HG03025 (cell line): ENCODE measurements at regions not wholly inside any gene's neighbourhood (a gene's known extent, or its start where the extent isn't known, plus 50 kb on each side); places are given as distances from the start of the nearest gene placed in this dataset.
"Not testable (repeated sequence)": the region's sequence is repeated elsewhere in the genome, so short reads cannot be mapped to it uniquely, and the experiment has no call there.

Experiments
- ATAC-seq: cut with Tn5 transposase; IDR thresholded peaks from one replicate; pipeline ENCODE4 v1.9.1; 2021; ENCODE audit warnings: mild to moderate bottlenecking, moderate library complexity; ENCODE audit not compliant: unreplicated experiment, low FRiP score

DNA sequence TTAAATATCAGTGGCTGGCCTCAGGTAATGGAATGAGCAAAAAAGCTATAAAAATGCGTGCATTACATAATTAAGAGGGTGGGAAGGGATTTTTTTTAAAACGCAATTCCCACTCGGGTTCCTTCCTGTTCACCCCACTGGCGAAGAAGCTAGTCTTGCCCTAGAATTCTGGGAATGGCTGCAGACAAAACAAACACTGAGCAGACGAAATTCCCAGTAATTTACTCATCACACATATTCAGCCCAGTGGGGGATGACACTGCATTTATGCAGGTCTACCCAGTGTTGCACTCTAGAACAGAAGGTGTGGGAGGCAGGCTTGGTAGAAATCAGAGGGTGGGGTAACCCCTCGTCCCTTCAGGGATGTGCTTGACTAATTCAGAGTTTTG lies 2695.0 kb upstream of the DEFB115 start:
- no peak for ATAC-seq

DNA sequence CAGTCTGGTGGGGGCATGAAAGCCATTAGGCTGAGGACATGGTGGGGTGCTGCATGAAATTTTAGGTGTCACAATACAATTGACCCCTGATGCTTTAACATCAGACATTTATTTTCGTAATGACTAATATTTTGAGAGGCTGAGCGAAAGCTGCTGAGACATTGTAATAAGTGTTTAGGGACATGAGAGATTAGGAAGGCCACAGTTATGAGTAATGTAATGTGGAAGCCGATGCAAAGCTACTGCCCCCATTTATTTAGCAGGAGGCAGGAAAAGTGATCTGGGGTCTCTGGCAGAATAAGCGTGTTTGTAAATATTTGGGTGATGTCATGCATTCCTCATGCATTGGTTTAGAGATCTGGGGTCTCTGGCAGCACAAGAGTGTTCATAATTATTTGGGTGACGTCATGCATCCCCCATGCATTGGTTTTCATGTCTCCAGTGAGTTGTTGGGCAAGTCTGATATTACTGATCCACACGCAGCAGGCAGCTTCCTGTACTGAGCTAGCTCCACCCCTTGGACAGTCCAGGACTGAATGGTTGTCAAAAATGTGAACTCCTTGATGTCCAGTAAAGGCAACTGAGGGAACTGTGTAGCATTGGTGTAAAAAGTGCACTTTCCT lies 2694.5 kb upstream of the DEFB115 start:
- not testable (repeated sequence) for ATAC-seq

DNA sequence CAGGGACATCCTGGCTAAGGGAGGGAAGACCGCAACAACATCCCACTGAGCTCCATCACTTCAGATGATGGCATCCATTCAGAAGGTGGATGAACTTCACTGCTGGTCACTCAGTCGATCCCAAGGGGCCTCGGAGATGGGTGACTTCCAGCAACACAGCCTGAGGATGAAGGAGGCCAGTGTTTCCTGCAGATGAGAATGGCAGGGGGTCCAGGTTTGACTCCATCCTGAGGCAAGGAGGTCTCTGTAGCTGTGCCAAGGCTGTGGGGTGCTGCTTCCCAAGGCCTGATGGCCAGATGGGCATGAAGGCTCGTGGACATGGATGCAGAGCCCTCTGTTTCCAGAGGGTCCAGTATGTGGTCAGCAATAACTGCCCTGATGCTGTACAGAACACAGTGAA lies 2693.4 kb upstream of the DEFB115 start:
- ATAC-seq: not testable (repeated sequence)

DNA sequence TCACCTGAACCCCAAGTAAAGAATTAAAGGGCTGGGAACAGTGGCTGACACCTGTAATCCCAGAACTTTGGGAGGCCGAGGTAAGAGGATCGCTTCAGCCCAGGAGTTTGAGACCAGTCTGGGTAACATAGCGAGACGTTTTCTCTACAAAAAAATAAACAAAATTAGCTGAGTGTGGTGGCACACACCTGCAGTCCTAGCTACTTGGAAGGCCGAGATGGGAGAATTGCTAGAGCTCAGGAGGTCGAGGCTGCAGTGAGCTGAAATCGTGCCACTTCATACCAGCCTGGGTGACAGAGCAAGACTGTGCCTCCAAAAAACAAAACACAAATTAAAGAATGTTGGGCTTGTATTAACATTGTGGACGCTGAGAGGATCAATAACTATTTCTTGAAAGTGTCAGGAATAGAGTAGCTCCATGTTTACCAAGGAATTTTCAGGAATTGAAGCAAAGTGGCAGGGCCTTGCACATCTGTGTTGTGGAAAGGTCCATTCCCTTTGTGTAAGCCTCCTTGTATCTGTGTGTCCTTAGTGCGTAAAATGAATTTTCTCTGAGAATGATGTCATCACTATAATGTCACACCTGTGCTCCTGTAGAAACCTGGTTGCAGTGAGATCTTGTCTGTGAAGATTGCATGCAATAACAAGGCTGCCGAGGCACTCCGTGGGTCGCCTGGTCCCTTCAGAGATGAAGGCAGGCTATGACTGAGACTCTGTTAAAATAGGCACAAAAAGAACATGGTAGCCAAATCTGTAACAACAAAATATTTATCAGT lies 2692.6 kb upstream of the DEFB115 start:
- ATAC-seq: not testable (repeated sequence)

DNA sequence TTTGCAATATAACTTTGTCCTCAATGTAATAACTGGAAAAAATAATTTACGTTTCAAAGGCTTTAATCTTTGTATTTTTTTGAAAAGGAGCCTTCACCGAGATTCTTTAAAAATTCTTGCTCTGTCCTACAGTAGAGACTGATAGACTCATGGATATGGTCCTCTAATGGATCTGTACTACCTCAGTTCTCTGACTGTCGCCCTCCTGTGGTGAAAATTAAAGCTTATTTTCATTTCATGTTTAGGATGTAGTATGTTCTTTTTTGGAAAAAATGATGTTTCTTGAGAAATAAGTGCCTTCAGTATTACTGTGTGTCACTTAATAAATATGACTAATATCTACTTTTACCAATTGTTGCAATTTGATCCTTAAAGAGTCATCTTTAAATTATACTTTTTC lies 2681.5 kb upstream of the DEFB115 start:
- not testable (repeated sequence) for ATAC-seq

GRCh38 chr20:28591680-28592079 lies 2665.8 kb upstream of the DEFB115 start:
- not testable (repeated sequence) for ATAC-seq

GRCh38 chr20:28593383-28593782 lies 2664.1 kb upstream of the DEFB115 start:
- not testable (repeated sequence) for ATAC-seq

DNA sequence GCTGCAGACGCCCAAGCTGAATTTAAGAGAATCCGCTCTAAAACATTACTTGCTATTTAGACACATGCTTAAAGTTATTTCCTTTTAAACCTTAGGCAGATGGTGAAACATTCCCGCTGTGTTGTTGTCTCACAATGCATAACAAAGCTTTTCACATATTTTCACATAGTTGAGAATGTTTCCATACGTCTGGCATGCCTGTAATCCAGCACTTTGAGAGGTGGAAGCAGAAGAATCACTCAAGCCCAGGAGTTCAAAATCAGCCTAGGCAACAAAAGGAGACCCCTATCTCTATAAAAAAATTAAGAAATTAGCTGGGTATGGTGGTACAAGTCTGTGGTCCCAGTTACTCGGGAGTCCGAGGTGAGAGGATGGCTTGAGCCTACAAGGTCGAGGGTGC lies 2663.0 kb upstream of the DEFB115 start:
- not testable (repeated sequence) for ATAC-seq

DNA sequence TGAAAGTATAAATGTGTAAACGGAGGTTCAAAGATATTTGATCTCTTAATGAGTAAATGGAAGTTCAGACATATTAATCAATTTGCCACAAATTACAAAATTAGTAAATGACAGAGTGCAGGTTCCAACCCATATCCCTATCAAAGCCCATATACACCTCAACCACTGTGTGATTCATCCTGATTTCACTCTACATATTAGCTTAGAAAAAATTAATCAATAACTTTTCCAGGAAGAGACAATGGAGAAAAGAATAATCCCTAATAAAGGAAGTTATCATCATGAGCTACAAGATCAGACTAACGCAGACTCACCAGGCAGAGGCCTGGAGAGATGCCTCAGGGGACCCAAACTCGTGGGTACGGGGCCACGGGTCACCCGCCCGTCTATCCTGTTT lies 2655.5 kb upstream of the DEFB115 start:
- not testable (repeated sequence) for ATAC-seq

DNA sequence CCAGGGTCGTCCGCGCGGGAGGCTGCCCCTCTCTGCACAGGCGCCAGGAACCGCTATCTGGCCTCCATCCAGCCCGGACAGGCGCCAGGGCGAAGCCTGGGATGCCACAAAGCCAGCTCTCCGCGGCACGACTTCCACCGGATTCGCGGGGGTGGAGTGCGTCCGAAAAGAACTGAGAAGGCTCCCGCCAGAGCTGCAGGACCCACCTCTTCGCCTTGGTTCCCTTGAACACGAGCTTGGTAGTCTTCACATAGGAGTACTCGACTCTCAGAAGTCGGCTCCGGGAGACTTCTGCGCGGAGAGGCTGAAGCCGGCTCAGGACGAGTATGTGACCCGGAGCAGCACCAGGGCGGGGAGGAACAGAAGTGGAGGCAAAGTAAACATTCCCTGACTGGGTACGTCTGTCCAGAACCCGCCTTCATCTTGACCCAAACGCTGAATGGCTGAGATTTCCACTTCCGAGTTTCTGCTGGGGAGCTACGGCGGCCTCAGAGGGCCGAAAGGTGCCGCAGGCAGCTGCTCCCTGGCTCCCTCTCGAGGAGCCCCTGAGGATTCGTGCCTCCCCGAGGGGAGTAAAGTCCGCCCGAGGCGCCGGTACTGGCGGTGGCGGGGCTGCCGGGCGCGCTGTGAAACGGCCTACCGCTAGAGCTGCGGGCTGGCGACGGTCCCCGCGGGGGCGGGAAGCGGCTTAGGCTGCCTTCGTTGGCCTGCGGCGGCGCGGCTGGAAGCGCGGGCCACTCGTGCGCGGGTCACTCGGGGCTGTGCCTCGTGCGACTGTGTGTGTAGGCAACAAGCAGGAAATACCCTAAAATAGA lies 2654.9 kb upstream of the DEFB115 start:
- peak; percentile 100 for ATAC-seq

GRCh38 chr20:28603218-28603577 lies 2654.3 kb upstream of the DEFB115 start:
- not testable (repeated sequence) for ATAC-seq

DNA sequence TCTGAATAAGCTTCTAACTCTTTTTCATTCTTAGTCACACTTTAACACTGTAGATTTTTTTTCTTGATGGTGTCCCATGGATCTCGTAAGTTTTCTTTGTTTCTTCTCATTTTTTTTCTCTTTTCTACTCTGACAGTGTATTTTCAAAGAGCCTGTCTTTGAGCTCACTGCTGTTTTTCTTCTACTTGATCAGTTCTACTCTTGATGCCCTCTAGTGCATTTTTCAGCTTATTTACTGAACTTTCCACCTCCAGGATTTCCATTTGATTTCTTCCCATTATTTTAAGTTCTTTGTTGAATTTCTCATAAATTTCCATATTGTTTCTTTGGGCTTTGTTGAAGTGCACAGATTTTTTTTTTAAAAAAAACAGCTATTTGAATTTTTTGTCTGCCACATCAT lies 2641.1 kb upstream of the DEFB115 start:
- ATAC-seq: no peak

- ATAC-seq: not testable (repeated sequence)
Observed at GRCh38 chr20:28619956-28620651, 2637.4 kb upstream of the DEFB115 start.

DNA sequence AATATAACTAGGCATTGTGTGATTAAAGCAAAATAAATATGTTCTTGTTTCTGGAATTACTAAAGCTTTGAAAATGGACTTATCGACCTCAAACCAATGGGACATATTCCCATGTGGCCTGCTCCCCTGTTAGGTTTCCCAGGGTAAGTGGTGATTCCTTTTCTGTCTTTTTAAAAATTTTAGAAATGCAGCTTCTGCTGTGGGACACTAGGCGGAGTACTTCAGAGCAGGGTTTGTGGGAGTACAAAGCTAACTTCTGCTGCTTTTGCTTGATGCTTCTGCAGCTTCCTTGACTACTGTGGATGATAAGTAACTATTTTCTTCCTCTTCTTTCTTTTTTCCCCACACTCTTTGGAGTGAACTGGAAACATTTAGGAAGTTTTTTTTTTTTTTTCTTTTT lies 2632.4 kb upstream of the DEFB115 start:
- not testable (repeated sequence) for ATAC-seq

DNA sequence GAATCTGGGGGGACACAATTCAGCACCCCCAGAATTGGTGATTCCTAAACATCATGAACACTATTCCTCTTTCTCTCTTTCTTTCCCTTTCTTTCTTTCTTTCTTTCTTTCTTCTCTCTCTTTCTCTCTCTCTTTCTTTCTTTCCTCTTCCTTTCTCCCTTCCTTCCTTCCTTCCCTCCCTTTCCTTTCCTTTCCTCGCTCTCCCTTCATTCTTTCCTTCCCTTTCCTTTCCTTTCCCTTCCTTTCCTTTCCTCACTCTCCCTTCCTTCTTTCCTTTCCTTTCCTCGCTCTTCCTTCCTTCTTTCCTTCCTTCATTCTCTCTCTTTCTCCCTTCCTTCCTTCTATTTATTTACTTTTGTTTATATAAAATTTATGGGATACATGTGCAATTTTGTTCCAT lies 2616.6 kb upstream of the DEFB115 start:
- ATAC-seq: not testable (repeated sequence)
